CD4-positive, alpha-beta T cell treated with Interleukin-17A for 1 hour (primary cell): ENCODE measurements at regions not wholly inside any gene's neighbourhood (a gene's known extent, or its start where the extent isn't known, plus 50 kb on each side); places are given as distances from the start of the nearest gene placed in this dataset.

Experiments used
- DNase-seq: peaks from one replicate; pipeline ENCODE4 v3.0.0-alpha.2; 2020

GRCh38 chr20:2237059-2237458, 58.7 kb upstream of the TGM3 start:
- DNase-seq: no peak

GRCh38 chr20:2238601-2239000, 57.2 kb upstream of the TGM3 start:
- DNase-seq: no peak

- DNase-seq: no peak
Observed at GRCh38 chr20:2240835-2241234, 55.0 kb upstream of the TGM3 start.

- DNase-seq: no peak
Observed at GRCh38 chr20:2242678-2243077, 53.1 kb upstream of the TGM3 start.

- no peak for DNase-seq
Observed at GRCh38 chr20:2244523-2244922, 51.3 kb upstream of the TGM3 start.

GRCh38 chr20:2244993-2245392, 50.8 kb upstream of the TGM3 start:
- DNase-seq: no peak

GRCh38 chr20:2245637-2246036, 50.2 kb upstream of the TGM3 start:
- no peak for DNase-seq
